ENCODE measurements at regions not wholly inside any gene's neighbourhood (a gene's known extent, or its start where the extent isn't known, plus 50 kb on each side); places are given as distances from the start of the nearest gene placed in this dataset.

DNA sequence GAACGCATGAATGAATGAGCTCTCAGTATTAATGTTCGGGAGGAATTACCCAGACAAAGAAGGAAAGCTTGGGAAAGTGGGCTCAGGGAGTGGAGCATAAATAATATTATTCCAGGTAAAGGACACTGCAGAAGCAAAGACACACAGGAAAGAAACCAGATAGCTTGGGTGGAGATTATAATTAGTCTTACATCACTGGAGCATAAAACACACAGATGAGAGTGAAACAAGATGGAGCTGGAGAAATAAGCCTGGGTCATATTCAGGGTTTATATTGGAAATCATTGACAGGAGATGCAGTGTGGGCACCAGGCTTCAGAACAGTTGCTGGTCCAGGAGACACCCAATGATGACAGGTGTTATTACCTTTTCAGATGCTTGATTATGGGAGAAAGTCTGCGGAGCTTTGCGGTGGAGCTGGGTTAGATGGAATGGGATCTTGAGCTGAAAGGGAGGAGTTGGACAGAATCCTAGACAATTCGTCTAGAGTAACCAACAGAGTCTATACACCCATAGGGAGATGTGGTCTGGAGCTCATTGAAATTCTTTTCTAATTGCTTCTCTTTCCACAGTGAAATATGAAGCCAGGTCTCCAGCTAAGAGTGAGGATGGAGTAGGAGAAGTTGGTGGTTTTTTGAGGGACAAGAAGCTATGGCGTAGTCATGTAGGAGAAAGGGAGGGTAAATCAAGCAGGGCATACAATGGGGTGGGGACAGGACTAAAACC lies 227.2 kb downstream of the FAM76B start:
- TF ChIP-seq RARB (CRISPR knock-in tag; IDR thresholded peaks at IDR 0.05) (no peak), ZNF70 (CRISPR knock-in tag; IDR thresholded peaks at IDR 0.05) (no peak), POU6F1 (CRISPR knock-in tag; IDR thresholded peaks at IDR 0.05; ENCODE audit: borderline replicate concordance, low read depth) (no peak), ESRRG (CRISPR knock-in tag; IDR thresholded peaks at IDR 0.05) (no peak), SNAI2 (CRISPR knock-in tag; IDR thresholded peaks at IDR 0.05) (no peak), ZNF8 (CRISPR knock-in tag; IDR thresholded peaks at IDR 0.05) (no peak), ZNF565 (CRISPR knock-in tag; conservative IDR thresholded peaks at IDR 0.05; ENCODE audit: low read depth) (no peak), GLIS3 (CRISPR knock-in tag; IDR thresholded peaks at IDR 0.05) (no peak), TCF4 (CRISPR knock-in tag; IDR thresholded peaks at IDR 0.05; ENCODE audit: borderline replicate concordance) (no peak), CSRNP3 (CRISPR knock-in tag; IDR thresholded peaks at IDR 0.05) (no peak)
- TF ChIP-seq, protein P1, sequence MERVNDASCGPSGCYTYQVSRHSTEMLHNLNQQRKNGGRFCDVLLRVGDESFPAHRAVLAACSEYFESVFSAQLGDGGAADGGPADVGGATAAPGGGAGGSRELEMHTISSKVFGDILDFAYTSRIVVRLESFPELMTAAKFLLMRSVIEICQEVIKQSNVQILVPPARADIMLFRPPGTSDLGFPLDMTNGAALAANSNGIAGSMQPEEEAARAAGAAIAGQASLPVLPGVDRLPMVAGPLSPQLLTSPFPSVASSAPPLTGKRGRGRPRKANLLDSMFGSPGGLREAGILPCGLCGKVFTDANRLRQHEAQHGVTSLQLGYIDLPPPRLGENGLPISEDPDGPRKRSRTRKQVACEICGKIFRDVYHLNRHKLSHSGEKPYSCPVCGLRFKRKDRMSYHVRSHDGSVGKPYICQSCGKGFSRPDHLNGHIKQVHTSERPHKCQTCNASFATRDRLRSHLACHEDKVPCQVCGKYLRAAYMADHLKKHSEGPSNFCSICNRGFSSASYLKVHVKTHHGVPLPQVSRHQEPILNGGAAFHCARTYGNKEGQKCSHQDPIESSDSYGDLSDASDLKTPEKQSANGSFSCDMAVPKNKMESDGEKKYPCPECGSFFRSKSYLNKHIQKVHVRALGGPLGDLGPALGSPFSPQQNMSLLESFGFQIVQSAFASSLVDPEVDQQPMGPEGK (CRISPR knock-in tag; IDR thresholded peaks at IDR 0.05; ENCODE audit: borderline replicate concordance): no peak
- TF ChIP-seq, protein P2, sequence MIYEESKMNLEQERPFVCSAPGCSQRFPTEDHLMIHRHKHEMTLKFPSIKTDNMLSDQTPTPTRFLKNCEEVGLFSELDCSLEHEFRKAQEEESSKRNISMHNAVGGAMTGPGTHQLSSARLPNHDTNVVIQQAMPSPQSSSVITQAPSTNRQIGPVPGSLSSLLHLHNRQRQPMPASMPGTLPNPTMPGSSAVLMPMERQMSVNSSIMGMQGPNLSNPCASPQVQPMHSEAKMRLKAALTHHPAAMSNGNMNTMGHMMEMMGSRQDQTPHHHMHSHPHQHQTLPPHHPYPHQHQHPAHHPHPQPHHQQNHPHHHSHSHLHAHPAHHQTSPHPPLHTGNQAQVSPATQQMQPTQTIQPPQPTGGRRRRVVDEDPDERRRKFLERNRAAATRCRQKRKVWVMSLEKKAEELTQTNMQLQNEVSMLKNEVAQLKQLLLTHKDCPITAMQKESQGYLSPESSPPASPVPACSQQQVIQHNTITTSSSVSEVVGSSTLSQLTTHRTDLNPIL (CRISPR knock-in tag; IDR thresholded peaks at IDR 0.05; ENCODE audit: low read depth): no peak
- no peak for ATAC-seq

DNA sequence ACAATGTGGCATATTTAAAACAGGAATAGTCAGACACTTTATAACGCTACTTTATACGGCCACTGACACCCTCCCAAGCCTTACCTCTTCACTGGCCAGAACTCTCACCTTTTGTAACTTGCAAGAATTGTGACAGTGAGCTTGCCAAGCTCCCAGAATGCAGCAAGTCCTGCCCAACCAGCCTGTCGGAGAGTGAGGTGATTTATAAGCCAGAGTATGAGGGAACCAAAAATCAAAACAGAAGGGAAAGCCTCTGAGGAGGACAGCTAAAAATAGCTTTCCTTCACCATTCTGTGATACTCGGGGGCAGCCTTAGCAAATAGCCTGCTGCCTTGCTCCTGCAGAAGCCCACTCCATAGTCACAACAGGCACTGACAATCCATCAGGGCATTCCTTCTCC lies 229.7 kb downstream of the FAM76B start:
- no peak for TF ChIP-seq ZNF70 (CRISPR knock-in tag; IDR thresholded peaks at IDR 0.05)
- no peak for TF ChIP-seq POU6F1 (CRISPR knock-in tag; IDR thresholded peaks at IDR 0.05; ENCODE audit: borderline replicate concordance, low read depth)
- no peak for TF ChIP-seq GLIS3 (CRISPR knock-in tag; IDR thresholded peaks at IDR 0.05)
- no peak for TF ChIP-seq ZNF8 (CRISPR knock-in tag; IDR thresholded peaks at IDR 0.05)
- TF ChIP-seq ZFP3 (CRISPR knock-in tag; IDR thresholded peaks at IDR 0.05): no peak
- no peak for TF ChIP-seq BACH2 (CRISPR knock-in tag; IDR thresholded peaks at IDR 0.05; ENCODE audit: borderline replicate concordance)
- no peak for TF ChIP-seq RARB (CRISPR knock-in tag; IDR thresholded peaks at IDR 0.05)
- TF ChIP-seq ESRRG (CRISPR knock-in tag; IDR thresholded peaks at IDR 0.05): no peak
- no peak for TF ChIP-seq TOX (CRISPR knock-in tag; IDR thresholded peaks at IDR 0.05; ENCODE audit: borderline replicate concordance)
- no peak for TF ChIP-seq CSDC2 (CRISPR knock-in tag; IDR thresholded peaks at IDR 0.05)
- no peak for TF ChIP-seq SNAI2 (CRISPR knock-in tag; IDR thresholded peaks at IDR 0.05)
- TF ChIP-seq PPARA (CRISPR knock-in tag; IDR thresholded peaks at IDR 0.05; ENCODE audit: borderline replicate concordance): no peak
- no peak for TF ChIP-seq ZC3H10 (CRISPR knock-in tag; IDR thresholded peaks at IDR 0.05)
- TF ChIP-seq ZNF565 (CRISPR knock-in tag; conservative IDR thresholded peaks at IDR 0.05; ENCODE audit: low read depth): no peak
- TF ChIP-seq, protein P1 (CRISPR knock-in tag; IDR thresholded peaks at IDR 0.05; ENCODE audit: borderline replicate concordance): no peak
- TF ChIP-seq, protein P3, sequence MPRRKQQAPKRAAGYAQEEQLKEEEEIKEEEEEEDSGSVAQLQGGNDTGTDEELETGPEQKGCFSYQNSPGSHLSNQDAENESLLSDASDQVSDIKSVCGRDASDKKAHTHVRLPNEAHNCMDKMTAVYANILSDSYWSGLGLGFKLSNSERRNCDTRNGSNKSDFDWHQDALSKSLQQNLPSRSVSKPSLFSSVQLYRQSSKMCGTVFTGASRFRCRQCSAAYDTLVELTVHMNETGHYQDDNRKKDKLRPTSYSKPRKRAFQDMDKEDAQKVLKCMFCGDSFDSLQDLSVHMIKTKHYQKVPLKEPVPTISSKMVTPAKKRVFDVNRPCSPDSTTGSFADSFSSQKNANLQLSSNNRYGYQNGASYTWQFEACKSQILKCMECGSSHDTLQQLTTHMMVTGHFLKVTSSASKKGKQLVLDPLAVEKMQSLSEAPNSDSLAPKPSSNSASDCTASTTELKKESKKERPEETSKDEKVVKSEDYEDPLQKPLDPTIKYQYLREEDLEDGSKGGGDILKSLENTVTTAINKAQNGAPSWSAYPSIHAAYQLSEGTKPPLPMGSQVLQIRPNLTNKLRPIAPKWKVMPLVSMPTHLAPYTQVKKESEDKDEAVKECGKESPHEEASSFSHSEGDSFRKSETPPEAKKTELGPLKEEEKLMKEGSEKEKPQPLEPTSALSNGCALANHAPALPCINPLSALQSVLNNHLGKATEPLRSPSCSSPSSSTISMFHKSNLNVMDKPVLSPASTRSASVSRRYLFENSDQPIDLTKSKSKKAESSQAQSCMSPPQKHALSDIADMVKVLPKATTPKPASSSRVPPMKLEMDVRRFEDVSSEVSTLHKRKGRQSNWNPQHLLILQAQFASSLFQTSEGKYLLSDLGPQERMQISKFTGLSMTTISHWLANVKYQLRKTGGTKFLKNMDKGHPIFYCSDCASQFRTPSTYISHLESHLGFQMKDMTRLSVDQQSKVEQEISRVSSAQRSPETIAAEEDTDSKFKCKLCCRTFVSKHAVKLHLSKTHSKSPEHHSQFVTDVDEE (CRISPR knock-in tag; IDR thresholded peaks at IDR 0.05): no peak
- no peak for TF ChIP-seq OSR1 (CRISPR knock-in tag; IDR thresholded peaks at IDR 0.05)
- TF ChIP-seq, protein P2 (CRISPR knock-in tag; IDR thresholded peaks at IDR 0.05; ENCODE audit: low read depth): no peak
- no peak for ATAC-seq

All from SK-N-SH treated with all-trans-retinoic acid at 6 μM for 48 hours (cell line).